Activated CD8-positive, alpha-beta memory T cell treated with anti-CD3 and anti-CD28 coated beads, Interleukin-2, amount 50 U/mL, for 24 hours (primary cell): ENCODE measurements at regions not wholly inside any gene's neighbourhood (a gene's known extent, or its start where the extent isn't known, plus 50 kb on each side); places are given as distances from the start of the nearest gene placed in this dataset.

Experiments used
- DNase-seq: peaks from one replicate; pipeline ENCODE4 v3.0.0-alpha.2; 2020; ENCODE audit errors: extremely low read depth

DNA sequence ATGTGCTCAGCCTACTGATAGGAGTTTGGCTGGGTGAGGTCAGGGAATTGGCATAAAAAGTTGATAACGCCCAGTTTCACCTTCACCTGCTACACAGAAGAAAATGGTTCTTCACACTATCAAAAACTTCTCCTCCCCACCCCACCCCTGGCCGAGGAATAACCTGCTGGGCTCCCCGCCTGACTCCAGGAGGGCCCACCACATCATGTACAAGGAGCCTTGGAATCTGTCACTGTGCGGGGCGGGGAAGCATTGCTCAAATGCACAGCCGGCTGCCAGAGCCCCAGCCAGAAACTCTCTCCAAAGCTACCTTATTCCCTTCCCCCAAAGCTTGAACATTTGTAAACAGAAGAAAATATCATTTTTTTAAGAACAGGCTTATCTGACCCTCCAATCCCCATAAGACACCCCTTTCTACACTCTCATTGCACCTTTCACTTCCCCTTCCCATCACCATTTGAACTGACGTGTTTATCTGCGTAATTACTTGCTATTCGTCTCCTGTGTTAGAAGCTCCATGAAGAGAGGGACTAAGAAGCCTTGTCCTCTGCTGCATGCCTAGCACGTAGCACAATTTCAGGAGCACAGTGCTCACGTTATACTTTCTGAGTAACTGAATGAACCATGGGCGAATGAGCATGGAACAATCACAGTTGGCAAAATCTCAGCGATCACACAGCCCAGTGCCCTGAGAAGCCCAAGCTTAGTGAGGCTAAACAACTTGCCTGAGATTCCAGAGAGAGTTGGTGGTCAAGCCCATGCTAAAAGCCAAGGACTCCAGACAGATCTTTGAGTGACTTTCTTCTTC, 82.9 kb downstream of the HES1 start:
- DNase-seq: no peak

- no peak for DNase-seq
Measured at GRCh38 chr3:194219826-194220410, 84.0 kb downstream of the HES1 start.

DNA sequence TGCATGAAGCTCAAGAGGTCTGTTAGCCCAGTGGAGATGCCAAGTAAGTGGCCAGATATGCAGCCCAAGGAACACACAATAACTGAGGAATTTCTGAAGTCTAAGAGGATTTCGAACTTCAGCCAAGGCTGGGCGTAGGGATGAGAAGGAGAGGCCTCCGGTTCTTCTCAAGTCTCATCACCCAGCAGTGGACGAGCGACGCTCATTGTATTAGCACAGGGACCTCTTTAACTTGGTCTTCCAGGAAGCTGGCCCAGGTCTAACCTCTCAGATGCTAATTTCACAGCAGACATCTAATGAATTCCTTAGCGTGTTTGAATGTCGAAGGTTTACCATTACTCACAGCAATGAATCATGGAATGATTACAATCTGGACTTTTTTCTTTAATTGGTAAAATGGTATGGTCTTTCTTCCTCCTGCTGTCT, 85.0 kb downstream of the HES1 start:
- DNase-seq: no peak

GRCh38 chr3:194221336-194221735, 85.4 kb downstream of the HES1 start:
- DNase-seq: no peak

DNA sequence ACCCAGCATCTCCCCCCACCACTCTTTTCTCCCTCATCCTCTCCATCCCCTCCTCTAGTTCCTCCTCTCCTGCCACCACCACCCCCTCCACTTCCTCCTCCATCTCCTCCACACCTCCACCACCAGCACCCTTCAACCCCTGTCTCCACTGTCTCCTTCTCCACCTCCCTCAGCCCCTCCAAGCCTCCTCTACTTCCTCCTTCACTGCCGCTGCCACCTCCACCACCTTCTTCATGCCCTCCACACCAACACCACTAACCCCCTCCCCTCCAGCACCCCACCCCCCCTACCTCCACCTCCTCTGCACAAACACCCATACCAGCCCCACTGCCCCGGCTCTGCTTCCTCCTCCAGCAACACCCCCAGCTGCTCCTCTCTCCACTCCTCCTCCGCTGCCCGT, 88.0 kb downstream of the HES1 start:
- no peak for DNase-seq

DNA sequence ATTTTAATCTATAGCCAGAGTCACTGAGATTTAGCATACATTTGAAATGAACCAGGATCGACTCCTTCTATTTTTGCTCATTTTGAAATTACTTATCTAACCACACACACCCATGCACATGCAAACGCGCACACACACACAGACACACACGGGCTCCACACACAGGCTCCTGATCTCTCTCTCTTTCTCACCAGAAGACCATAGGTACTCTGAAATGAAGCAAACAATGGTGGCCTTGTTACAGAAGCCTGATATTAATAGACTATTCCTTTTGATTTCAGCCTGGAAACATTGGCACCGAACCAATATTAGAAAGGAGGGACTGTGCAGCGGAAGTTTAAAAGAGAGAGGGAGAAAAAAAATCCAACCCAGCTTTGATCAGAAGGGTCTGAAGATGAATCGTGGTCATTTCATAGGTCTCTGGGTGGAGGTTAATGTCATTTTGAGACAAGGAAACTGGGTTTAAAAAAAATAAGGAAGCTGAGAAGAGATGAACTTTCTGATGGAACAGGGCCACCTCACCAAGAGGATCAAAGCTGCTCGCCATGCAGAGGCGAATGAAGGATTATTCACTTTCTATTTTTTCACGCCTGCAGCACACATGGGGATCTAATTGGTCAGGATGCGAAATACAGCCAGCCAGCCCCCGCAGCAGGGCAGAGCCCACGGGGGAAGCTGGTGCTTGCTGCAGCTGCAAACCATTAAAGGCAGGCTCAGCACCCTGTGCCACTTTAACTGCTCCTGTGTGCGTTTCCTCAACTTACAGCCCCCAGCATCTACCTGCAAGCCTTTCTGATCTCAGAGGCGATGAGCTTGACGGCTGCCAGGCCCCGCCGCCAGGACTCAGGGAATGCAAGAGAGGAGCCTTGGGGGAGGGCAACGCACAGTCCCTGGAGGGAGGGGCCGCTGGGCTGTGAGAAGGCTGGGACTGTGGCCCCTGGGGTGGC, 88.8 kb downstream of the HES1 start:
- DNase-seq: no peak

GRCh38 chr3:194225418-194225812, 89.5 kb downstream of the HES1 start:
- DNase-seq: no peak

- no peak for DNase-seq
Measured at GRCh38 chr3:194225988-194226663, 90.2 kb downstream of the HES1 start.

- DNase-seq: no peak
Measured at GRCh38 chr3:194231929-194232832, 96.2 kb downstream of the HES1 start.

DNA sequence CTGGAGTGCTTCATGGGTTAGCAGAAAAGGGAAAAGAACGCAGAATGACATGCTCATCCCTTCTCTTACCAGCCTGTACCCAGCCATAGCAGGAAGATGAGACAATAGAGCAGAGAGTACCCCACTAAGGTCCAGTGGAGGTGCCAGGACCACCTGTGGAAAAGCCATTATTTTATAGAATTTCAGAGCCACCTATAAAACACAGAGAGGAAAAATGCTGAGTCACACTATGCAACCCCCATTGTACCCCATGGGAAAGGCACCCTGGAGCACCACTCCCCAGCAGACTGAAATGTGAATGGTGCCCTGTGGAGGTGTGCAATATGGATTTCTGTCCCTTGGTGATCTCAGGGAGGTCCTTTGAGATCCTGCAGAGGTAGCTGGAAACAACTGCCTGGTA, 97.2 kb downstream of the HES1 start:
- no peak for DNase-seq

DNA sequence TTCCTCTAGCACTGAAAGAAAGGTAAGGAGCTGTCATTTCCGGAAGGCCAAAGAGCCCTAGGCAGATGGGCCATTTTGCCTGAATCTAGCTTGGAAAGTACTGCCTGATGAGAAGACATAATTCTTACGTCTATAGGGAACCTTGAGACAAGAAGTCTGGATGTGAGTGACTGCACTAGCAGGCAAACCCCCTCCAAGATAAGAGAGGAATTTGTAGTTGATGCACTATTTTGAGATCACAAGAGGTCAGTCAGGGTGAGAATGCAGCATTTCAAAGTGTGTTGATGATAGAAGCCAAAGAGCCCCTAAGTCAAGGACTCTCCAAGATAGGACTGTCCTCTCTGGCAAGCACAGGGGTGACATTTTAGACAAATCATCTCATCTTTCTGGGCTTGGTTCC, 99.2 kb downstream of the HES1 start:
- no peak for DNase-seq

GRCh38 chr3:194237110-194237509, 101.2 kb downstream of the HES1 start:
- DNase-seq: no peak

- no peak for DNase-seq
Measured at GRCh38 chr3:194240766-194241165, 104.8 kb downstream of the HES1 start.

- DNase-seq: no peak
Measured at GRCh38 chr3:194243172-194243837, 107.4 kb downstream of the HES1 start.

DNA sequence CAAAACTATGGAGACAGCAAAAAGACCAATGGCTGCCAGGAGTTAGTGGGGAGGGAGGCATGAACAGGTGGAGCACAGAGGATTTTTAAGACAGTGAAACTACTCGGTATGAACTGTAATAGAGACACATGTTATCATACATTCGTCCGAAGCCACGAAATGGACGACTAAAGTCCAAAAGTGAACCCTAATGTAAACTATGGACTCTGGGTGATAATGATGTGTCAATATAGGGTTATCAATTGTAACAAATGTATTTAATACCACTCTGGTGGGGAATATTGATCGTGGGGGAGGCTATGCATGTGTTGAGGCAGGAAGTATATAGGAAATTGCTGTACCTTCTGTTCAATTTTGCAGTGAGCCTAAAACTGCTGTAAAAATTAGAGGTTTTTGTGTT, 107.0 kb downstream of the CPN2 start:
- DNase-seq: no peak

GRCh38 chr3:194245474-194245873, 105.7 kb downstream of the CPN2 start:
- no peak for DNase-seq

- no peak for DNase-seq
Measured at GRCh38 chr3:194245975-194246561, 105.1 kb downstream of the CPN2 start.

DNA sequence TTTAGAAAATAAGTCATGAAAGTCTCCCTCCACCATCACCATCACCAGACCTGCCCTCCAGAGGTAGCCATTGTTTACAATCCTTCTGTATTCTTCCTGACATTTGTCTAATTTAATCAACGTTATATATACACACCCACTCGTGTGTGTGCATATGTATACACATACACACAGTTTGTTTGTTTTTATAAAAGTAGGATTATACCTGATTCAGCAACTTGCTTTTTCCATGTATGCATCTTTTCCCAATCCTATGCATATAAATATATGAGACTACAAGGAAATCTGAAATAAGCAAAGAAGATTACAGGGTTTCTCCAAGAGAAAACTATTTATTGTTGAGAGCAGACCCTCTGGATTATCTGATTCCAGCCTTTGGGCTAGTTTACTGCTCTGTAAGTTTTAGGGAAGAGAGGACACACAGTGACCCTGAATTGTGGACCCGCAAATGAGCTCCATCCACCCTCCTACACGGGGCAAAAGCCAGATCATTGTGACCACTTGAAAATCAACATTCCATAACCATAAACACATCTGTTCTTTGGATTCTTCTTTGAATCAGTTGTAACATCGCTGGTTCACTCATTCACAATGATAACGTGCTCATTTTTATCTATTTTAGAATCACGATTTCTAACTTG, 104.3 kb downstream of the CPN2 start:
- no peak for DNase-seq

DNA sequence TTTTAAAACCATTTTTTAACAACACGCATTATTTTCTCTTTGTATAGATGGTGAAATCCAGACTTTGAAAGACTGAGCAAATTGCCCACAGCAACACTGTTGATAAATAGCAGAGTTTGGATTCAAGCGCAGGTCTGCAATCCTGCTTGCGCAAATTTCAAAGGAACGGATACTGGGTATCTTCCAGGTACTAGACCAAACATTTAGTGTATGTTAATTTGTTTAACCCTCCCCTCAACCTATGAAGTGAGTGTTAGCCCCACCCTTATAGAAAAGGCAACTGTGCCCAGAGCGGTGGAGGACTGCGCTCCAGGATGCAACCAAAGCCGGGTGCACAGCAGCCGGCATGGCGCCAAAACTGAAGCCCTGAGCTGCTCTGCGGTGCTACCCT, 103.8 kb downstream of the CPN2 start:
- DNase-seq: no peak
